AG09309 (cell line): ENCODE measurements at regions not wholly inside any gene's neighbourhood (a gene's known extent, or its start where the extent isn't known, plus 50 kb on each side); places are given as distances from the start of the nearest gene placed in this dataset.
A peak's percentile ranks its signal among the peaks of the same experiment; 100 is the strongest.

Source experiments
- DNase-seq: peaks from one replicate; pipeline ENCODE4 v3.0.0-alpha.2; 2010; ENCODE audit warnings: low read depth
- H3K4me3 ChIP-seq: 2 replicates; pipeline ENCODE4 v1.5.1; 2011; ENCODE audit warnings: mild to moderate bottlenecking, low read depth, low read length, moderate library complexity; ENCODE audit not compliant: control insufficient read depth
- CTCF ChIP-seq: IDR thresholded peaks from 2 replicates; pipeline ENCODE4 v1.5.1; 2011; ENCODE audit warnings: mild to moderate bottlenecking, low read depth, low read length, inconsistent platforms; ENCODE audit not compliant: insufficient read depth, control insufficient read depth; ENCODE audit errors: missing control alignments

GRCh38 chr2:60152226-60152833 is 401.1 kb downstream of the BCL11A start:
- peak; percentile 61 for TF ChIP-seq CTCF
- no peak for DNase-seq
- H3K4me3 ChIP-seq, result no peak overlapping the region

- H3K4me3 ChIP-seq, result no peak overlapping the region
- no peak for TF ChIP-seq CTCF
- DNase-seq, result no peak
Measured at GRCh38 chr2:60149176-60149575, 404.3 kb downstream of the BCL11A start.

GRCh38 chr2:60148716-60149115 is 404.7 kb downstream of the BCL11A start:
- no peak overlapping the region for H3K4me3 ChIP-seq
- DNase-seq, result no peak
- no peak for TF ChIP-seq CTCF

- TF ChIP-seq CTCF, result no peak
- no peak overlapping the region for H3K4me3 ChIP-seq
- DNase-seq, result no peak
Measured at GRCh38 chr2:60140185-60140584, 413.3 kb downstream of the BCL11A start.

- TF ChIP-seq CTCF, result no peak
- no peak overlapping the region for H3K4me3 ChIP-seq
- DNase-seq, result no peak
Measured at GRCh38 chr2:60136913-60137312, 416.5 kb downstream of the BCL11A start.

GRCh38 chr2:60127191-60127590 is 426.3 kb downstream of the BCL11A start:
- H3K4me3 ChIP-seq, result no peak overlapping the region
- DNase-seq, result no peak
- TF ChIP-seq CTCF, result no peak
